NCI-H2227 (cell line): ENCODE measurements at regions not wholly inside any gene's neighbourhood (a gene's known extent, or its start where the extent isn't known, plus 50 kb on each side); places are given as distances from the start of the nearest gene placed in this dataset.
"Not testable (repeated sequence)": the region's sequence is repeated elsewhere in the genome, so short reads cannot be mapped to it uniquely, and the experiment has no call there.

Source experiments
- DNase-seq: peaks from one replicate; lab custom pipeline; 2025; ENCODE audit not compliant: unreplicated experiment; lab: John Stamatoyannopoulos, UW

- DNase-seq: no peak
Observed at GRCh38 chr1:178606839-178607238, 93.9 kb downstream of the TEX35 start.

- DNase-seq: no peak
Observed at GRCh38 chr1:178607718-178608408, 95.0 kb downstream of the TEX35 start.

GRCh38 chr1:178609015-178609414 is 96.1 kb downstream of the TEX35 start:
- no peak for DNase-seq

- DNase-seq: not testable (repeated sequence)
Observed at GRCh38 chr1:178610690-178611410, 97.9 kb downstream of the TEX35 start.

GRCh38 chr1:178612261-178612660 is 99.4 kb downstream of the TEX35 start:
- no peak for DNase-seq

- no peak for DNase-seq
Observed at GRCh38 chr1:178613271-178613945, 100.5 kb downstream of the TEX35 start.

- DNase-seq: no peak
Observed at GRCh38 chr1:178614286-178614685, 101.4 kb downstream of the TEX35 start.

- DNase-seq: no peak
Observed at GRCh38 chr1:178619042-178619927, 105.8 kb upstream of the RALGPS2 start.

GRCh38 chr1:178620584-178621475 is 104.2 kb upstream of the RALGPS2 start:
- DNase-seq: no peak

- no peak for DNase-seq
Observed at GRCh38 chr1:178621822-178622221, 103.2 kb upstream of the RALGPS2 start.

GRCh38 chr1:178625695-178626094 is 99.3 kb upstream of the RALGPS2 start:
- no peak for DNase-seq

GRCh38 chr1:178627037-178627436 is 98.0 kb upstream of the RALGPS2 start:
- DNase-seq: no peak

- no peak for DNase-seq
Observed at GRCh38 chr1:178628637-178629251, 96.3 kb upstream of the RALGPS2 start.

- DNase-seq: no peak
Observed at GRCh38 chr1:178629252-178630154, 95.5 kb upstream of the RALGPS2 start.

- DNase-seq: no peak
Observed at GRCh38 chr1:178630417-178630816, 94.6 kb upstream of the RALGPS2 start.

- no peak for DNase-seq
Observed at GRCh38 chr1:178632653-178633052, 92.4 kb upstream of the RALGPS2 start.

GRCh38 chr1:178633056-178633455 is 92.0 kb upstream of the RALGPS2 start:
- no peak for DNase-seq

GRCh38 chr1:178634445-178634844 is 90.6 kb upstream of the RALGPS2 start:
- DNase-seq: no peak

- no peak for DNase-seq
Observed at GRCh38 chr1:178637841-178638240, 87.2 kb upstream of the RALGPS2 start.
